HepG2 (cell line): ENCODE measurements at regions not wholly inside any gene's neighbourhood (a gene's known extent, or its start where the extent isn't known, plus 50 kb on each side); places are given as distances from the start of the nearest gene placed in this dataset.

Experiments
- ATAC-seq: fragments of 200-7000 bp; cut with Tn5 transposase; 3 replicates; pipeline ENCODE4 v1.9.1; 2020; ENCODE audit warnings: mild to moderate bottlenecking, moderate library complexity
- BruUV-seq: library from RNA; stranded (reverse); fragments of 400-500 nt; replicated peaks from 2 replicates; lab custom pipeline; 2021; lab: Mats Ljungman, UMichigan
- CTCF ChIA-PET: fragments of 300-600 bp; formaldehyde crosslinking; extraction: SDS; loops from one replicate; lab custom pipeline; 2021; ENCODE audit warnings: low total read pairs, inconsistent platforms, low intra/inter-chr PET ratio; lab: Yijun Ruan, JAX
- POLR2A ChIA-PET: fragments of 350-600 bp; sonication (Branson Sonifier 250); formaldehyde crosslinking; loops from one replicate; lab custom pipeline; 2020; ENCODE audit warnings: antibody characterized with exemption, inconsistent platforms; lab: Yijun Ruan, JAX
- DNase-seq: peaks from one replicate; pipeline ENCODE4 v3.0.0-alpha.2; 2015; ENCODE audit warnings: low spot score
- FAIRE-seq: peaks from 3 replicates; lab custom pipeline; 2011; peaks lifted over from hg19 to GRCh38; lab: Jason Lieb, UNC
- H2AFZ ChIP-seq: one replicate; pipeline ENCODE4 v1.6.1; 2011; ENCODE audit warnings: low read length, inconsistent platforms
- H3K27ac ChIP-seq: fragments of 300-600 bp; 3 replicates; pipeline ENCODE4 v1.8.0; 2011; ENCODE audit warnings: mixed run types, mild to moderate bottlenecking, mixed read lengths, low read length, inconsistent platforms; ENCODE audit not compliant: insufficient read depth; ENCODE audit errors: extremely low read length
- H3K27me3 ChIP-seq, 2 experiments: fragments of 200-600 bp in 1 of 2; 2 replicates in 1 of 2; 3 replicates in 1 of 2; pipeline versions ENCODE4 v1.6.0 to v1.8.0; 2011; ENCODE audit warnings: low read length in 2 of 2, mild to moderate bottlenecking in 2 of 2, moderate library complexity in 2 of 2, inconsistent platforms in 1 of 2; ENCODE audit not compliant: insufficient read depth in 2 of 2, control insufficient read depth in 1 of 2
- H3K36me3 ChIP-seq, 2 experiments: fragments of 200-600 bp in 1 of 2; replicated peaks in 1 of 2; 2 replicates in 1 of 2; 3 replicates in 1 of 2; pipeline versions ENCODE4 v1.5.1 to v1.8.0; 2011; ENCODE audit warnings: low read length in 2 of 2, inconsistent platforms in 1 of 2; ENCODE audit not compliant: insufficient read depth in 2 of 2, control insufficient read depth in 1 of 2
- H3K4me1 ChIP-seq: 2 replicates; pipeline ENCODE4 v1.5.1; 2012; ENCODE audit warnings: low read length, inconsistent platforms; ENCODE audit not compliant: insufficient read depth
- H3K4me2 ChIP-seq: 2 replicates; pipeline ENCODE4 v1.6.0; 2011; ENCODE audit warnings: low read depth, low read length, inconsistent platforms
- H3K4me3 ChIP-seq, 3 experiments: fragments of 200-600 bp in 1 of 3; sonication (generic), shearing (Covaris generic) in 1 of 3; replicated peaks in 1 of 3; 2 replicates each; pipeline ENCODE4 v1.5.1; 2011 to 2016; ENCODE audit warnings: low read length in 3 of 3, inconsistent platforms in 2 of 3, low read depth in 2 of 3, mild to moderate bottlenecking in 2 of 3, control low read depth in 1 of 3, mixed read lengths in 1 of 3; ENCODE audit not compliant: insufficient read depth in 1 of 3
- H3K79me2 ChIP-seq: one replicate; pipeline ENCODE4 v1.6.1; 2011; ENCODE audit warnings: low read length, inconsistent platforms; ENCODE audit not compliant: insufficient read depth
- H3K9ac ChIP-seq: 2 replicates; pipeline ENCODE4 v1.6.0; 2011; ENCODE audit warnings: mild to moderate bottlenecking, low read depth, low read length, inconsistent platforms; ENCODE audit not compliant: insufficient read depth
- H3K9me3 ChIP-seq: 2 replicates; pipeline ENCODE4 v1.5.1; 2012; ENCODE audit warnings: mild to moderate bottlenecking, low read length
- H4K20me1 ChIP-seq: 2 replicates; pipeline ENCODE4 v1.6.0; 2011; ENCODE audit warnings: inconsistent platforms, mild to moderate bottlenecking, low read length, moderate library complexity; ENCODE audit not compliant: insufficient read depth
- GABPB1 ChIP-seq: IDR thresholded peaks from 2 replicates; pipeline ENCODE4 v1.6.1; 2016; ENCODE audit warnings: mild to moderate bottlenecking, missing genetic modification reagents, moderate library complexity, missing compliant biosample characterization
- MAX ChIP-seq: IDR thresholded peaks from 2 replicates; pipeline ENCODE4 v1.6.1; 2012; ENCODE audit warnings: inconsistent platforms
- MTA3 ChIP-seq: sonication (generic); formaldehyde crosslinking; IDR thresholded peaks from 2 replicates; pipeline ENCODE4 v1.4.0; 2020; ENCODE audit warnings: missing genetic modification reagents
- ZBTB39 ChIP-seq: sonication (generic); formaldehyde crosslinking; IDR thresholded peaks from 2 replicates; pipeline ENCODE4 v1.5.0; 2020; ENCODE audit warnings: missing genetic modification reagents
- WGBS: methylation state at CpG from one replicate; pipeline ENCODE4 v1.1.6; 2017; ENCODE audit warnings: low lambda C conversion rate; 5-methylcytosine and 5-hydroxymethylcytosine counted together
- in situ Hi-C: cut with HindIII; loops from 2 replicates; pipeline ENCODE4 v1.10.0; 2017; ENCODE audit warnings: low pct_unique_long_range_greater_than_20kb; ENCODE audit not compliant: extremely low pct_ligation_motif_present
- intact Hi-C: fragments of 100-400 bp; cut with micrococcal nuclease; formaldehyde crosslinking; loops from one replicate; pipeline ENCODE4 v1.10.0; 2022; ENCODE audit not compliant: unreplicated experiment
- TF ChIP-seq, protein P1 (sequence below), 2 experiments: sonication (generic) in 1 of 2; formaldehyde crosslinking in 1 of 2; IDR thresholded peaks; 2 replicates each; pipeline versions ENCODE4 v1.4.0 to v1.6.1; 2016 to 2020; ENCODE audit warnings: borderline replicate concordance in 1 of 2, low read depth in 1 of 2, mild to moderate bottlenecking in 1 of 2, missing genetic modification reagents in 1 of 2

GRCh38 chr11:105328061-105328460, 188.5 kb upstream of the CARD18 start:
- no peak overlapping the region for H3K4me3 ChIP-seq
- BruUV-seq = no TSS peak
- H3K27me3 ChIP-seq = no peaks in the 10 kb centered on the region; a peak in 1 of 5 replicates
- DNase-seq = no peak
- CTCF ChIA-PET = no interaction called here
- no peaks in the 10 kb centered on the region for H3K79me2 ChIP-seq
- no peak for TF ChIP-seq MAX
- no peak for TF ChIP-seq ZBTB39 (CRISPR knock-in tag)
- TF ChIP-seq, protein P1, sequence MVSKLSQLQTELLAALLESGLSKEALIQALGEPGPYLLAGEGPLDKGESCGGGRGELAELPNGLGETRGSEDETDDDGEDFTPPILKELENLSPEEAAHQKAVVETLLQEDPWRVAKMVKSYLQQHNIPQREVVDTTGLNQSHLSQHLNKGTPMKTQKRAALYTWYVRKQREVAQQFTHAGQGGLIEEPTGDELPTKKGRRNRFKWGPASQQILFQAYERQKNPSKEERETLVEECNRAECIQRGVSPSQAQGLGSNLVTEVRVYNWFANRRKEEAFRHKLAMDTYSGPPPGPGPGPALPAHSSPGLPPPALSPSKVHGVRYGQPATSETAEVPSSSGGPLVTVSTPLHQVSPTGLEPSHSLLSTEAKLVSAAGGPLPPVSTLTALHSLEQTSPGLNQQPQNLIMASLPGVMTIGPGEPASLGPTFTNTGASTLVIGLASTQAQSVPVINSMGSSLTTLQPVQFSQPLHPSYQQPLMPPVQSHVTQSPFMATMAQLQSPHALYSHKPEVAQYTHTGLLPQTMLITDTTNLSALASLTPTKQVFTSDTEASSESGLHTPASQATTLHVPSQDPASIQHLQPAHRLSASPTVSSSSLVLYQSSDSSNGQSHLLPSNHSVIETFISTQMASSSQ (IDR thresholded peaks at IDR 0.05; ENCODE audit: low read depth) = no peak
- TF ChIP-seq, protein P1 (CRISPR knock-in tag; IDR thresholded peaks at IDR 0.05; ENCODE audit: borderline replicate concordance) = no peak
- no peak for TF ChIP-seq GABPB1 (CRISPR knock-in tag)
- no peak for TF ChIP-seq MTA3 (CRISPR knock-in tag)
- no peak for FAIRE-seq
- no peaks in the 10 kb centered on the region for H4K20me1 ChIP-seq
- H3K4me2 ChIP-seq = no peak overlapping the region
- POLR2A ChIA-PET = no interaction called here
- no peaks in the 10 kb centered on the region for H3K36me3 ChIP-seq
- in situ Hi-C loops = no loop called here
- H3K27ac ChIP-seq = no peak overlapping the region
- no peak for ATAC-seq
- intact Hi-C loops = no loop called here
- WGBS = 0% methylated on average over 1 of the region's 1 CpG
- no peak overlapping the region for H3K9ac ChIP-seq
- 0 out of 2 replicates have a peak, but pooled peaks cover 2% of the 10 kb centered on the region for H3K9me3 ChIP-seq
- no peaks in the 10 kb centered on the region for H3K4me1 ChIP-seq
- no peak overlapping the region for H2AFZ ChIP-seq
